Stimulated activated CD4-positive, alpha-beta T cell treated with anti-CD3 and anti-CD28 coated beads, TNF-alpha, amount 100 ng/mL, for 4 hours (primary cell): ENCODE measurements at regions not wholly inside any gene's neighbourhood (a gene's known extent, or its start where the extent isn't known, plus 50 kb on each side); places are given as distances from the start of the nearest gene placed in this dataset.
"Not testable (repeated sequence)": the region's sequence is repeated elsewhere in the genome, so short reads cannot be mapped to it uniquely, and the experiment has no call there.

ENCODE experiments used
- DNase-seq, 3 experiments: peaks; one replicate each; pipeline ENCODE4 v3.0.0-alpha.2; 2020; ENCODE audit warnings: low read depth in 3 of 3

DNA sequence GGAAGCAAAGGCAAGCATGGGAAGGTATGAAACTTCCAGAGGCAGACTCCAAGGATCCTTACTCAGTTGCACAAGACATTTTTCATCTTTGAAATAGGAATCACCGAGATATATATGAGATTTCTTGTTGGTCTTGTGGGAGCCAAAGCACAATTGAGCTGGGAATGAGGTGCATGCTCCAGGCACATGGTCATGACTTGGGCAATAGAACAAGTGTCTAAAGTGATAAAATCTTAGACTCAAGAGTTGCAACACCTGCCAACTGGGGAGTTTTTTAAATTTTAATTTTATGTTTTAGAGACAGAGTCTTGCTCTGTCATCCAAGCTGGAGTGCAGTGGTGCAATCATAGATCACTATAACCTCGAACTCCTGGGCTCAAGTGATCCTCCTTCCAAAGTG, 169.5 kb upstream of the ADCY1 start:
- DNase-seq = no peak

DNA sequence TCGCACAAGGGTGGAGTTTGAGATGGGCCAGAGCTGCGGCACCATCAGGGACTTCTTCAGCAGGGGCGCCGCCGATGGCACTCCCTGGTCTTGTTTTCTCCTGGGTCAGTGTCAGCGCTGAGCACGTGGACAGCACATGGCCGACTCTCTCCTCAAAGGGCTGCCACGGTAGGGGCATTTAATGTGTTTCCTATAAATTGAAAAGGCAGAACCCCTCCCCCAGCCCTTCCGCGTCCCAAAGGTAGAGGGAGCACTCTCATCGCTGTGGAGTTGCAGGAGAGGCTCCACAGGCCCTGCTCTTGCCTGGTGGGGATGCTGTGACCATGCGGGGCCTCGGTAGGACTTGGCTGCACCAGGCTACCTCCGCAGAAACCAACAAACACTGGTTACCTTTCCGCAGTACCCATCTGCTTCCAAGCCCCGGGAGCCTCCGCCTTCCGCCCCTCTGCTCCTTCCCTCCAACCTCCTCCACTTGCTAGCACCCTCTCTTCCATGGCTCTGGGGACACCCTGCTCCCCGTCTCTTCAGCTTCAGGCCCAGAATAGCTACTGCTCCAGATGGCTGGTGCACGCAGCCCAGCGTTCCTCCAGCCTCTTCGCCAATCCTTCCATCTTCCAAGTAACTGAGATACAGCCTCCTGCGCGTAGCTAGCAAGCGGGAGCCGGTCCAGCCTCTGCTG, 166.3 kb upstream of the ADCY1 start:
- no peak for DNase-seq

- DNase-seq = no peak
Observed at GRCh38 chr7:45408409-45408737, 165.8 kb upstream of the ADCY1 start.

GRCh38 chr7:45410893-45411292, 163.3 kb upstream of the ADCY1 start:
- DNase-seq = no peak

- no peak for DNase-seq
Observed at GRCh38 chr7:45413419-45413818, 160.7 kb upstream of the ADCY1 start.

- no peak for DNase-seq
Observed at GRCh38 chr7:45414226-45414625, 159.9 kb upstream of the ADCY1 start.

- no peak for DNase-seq
Observed at GRCh38 chr7:45415265-45415664, 158.9 kb upstream of the ADCY1 start.

- DNase-seq = no peak
Observed at GRCh38 chr7:45416846-45417245, 157.3 kb upstream of the ADCY1 start.

GRCh38 chr7:45417268-45417667, 156.9 kb upstream of the ADCY1 start:
- no peak for DNase-seq

DNA sequence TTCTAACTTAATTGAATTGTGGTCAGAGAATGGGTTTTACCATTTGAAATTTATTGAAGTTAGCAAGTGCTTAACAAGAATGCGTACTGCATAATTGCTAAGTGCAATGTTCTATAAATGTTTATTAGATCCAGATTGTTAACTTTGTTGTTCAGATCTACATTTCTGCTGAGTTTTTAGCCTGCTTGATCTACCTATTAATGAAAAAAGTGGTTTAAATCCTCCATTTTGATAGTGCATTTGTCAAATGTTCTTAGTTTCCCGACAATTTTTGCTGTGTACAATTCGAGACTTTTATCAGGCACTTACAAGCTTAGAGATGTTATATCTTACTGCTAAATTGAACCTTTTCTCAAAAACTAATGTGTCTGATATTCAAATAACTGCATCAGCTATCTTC, 156.4 kb upstream of the ADCY1 start:
- DNase-seq = no peak

DNA sequence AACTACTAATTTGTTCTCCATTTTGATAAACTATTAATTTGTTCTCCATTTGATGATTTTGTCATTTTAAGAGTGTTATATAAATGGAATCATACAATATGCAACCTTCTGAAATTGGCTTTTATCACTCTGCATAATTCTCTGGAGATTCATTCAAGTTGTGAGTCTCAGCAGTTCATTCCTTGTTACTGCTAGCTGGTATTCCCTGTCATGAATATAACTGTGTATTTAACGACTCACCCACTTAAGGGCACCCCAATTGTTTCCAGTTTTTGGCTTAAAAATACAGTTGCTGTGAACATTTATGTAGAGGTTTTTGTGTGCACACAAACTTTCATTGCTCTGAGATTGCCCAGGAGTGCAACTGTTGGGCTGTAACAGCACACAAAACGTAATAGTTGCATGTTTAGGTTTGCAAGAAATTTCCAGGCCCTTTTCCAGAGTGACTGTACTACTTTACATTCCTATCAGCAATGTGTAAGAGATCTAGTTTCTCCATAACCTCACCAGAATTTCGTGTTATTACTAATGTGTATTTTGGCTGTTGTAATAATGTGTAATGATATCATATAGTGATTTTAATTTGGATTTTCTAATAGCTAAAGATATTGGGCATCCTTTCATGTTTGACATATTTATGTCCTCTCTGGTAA, 153.2 kb upstream of the ADCY1 start:
- no peak for DNase-seq

GRCh38 chr7:45421806-45422205, 152.4 kb upstream of the ADCY1 start:
- DNase-seq = no peak

GRCh38 chr7:45430397-45430796, 143.8 kb upstream of the ADCY1 start:
- no peak for DNase-seq

DNA sequence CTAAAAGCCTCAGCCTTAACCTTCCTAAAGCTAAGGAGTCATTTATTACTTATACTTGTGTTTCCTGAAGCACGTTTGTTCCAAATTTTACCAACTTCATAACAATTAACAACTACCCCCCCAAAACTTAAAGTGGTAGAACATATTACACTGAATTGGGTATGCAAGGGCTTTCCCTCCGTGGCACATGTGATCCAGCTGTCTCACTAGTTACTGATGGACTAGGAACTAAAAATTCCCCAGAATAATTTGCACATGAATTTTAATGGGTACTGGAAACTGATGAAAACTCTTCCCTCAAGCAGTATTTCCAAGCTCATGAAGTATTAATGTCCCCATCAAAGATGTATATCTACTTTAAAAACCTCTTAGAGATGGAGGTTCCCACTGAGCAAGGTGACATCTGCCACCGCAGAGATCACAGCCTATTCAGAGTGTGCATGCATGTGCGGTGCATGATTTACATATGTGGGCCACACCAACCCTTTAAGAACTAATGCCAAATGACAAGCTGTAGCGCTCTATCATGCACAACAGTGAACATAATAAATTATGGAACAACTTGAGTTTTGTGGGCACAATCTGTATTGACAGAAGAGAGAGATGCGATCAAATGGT, 139.9 kb upstream of the ADCY1 start:
- no peak for DNase-seq

DNA sequence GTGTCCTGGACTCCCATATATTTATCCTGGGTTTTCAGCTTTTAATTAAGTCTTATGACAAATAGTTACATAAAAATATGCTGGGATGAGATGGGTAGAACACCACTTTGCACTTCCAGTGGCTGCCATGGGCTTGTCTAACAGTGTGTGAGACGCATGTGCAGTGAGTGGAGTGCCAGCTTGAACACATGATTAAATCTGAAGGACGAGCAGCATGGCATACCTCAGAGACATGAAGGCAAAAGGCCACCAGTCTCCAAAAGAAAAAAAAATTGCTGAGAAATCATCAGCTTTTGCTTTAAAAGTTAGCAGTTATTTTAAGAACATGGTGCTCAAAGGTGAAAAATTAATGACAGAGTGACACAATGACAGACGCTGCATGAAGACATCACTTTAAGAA, 139.0 kb upstream of the ADCY1 start:
- no peak for DNase-seq

- DNase-seq = no peak
Observed at GRCh38 chr7:45435846-45436245, 138.3 kb upstream of the ADCY1 start.

DNA sequence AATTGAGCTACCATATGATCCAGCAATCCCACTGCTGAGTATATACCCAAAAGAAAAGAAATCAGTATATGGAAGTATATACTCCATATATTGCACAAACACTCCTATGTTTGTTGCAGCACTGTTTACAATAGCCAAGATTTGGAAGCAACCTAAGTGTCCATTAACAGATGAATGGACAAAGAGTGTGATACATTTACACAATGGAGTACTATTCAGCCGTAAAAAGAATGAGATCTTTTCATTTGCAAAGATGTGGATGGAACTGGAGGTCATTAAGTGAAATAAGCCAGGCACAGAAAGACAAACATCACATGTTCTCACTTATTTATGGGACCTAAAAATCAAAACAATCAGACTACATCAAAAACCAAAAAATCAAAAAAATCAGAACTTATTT, 133.4 kb upstream of the ADCY1 start:
- DNase-seq = not testable (repeated sequence)

- no peak for DNase-seq
Observed at GRCh38 chr7:45443263-45443662, 130.9 kb upstream of the ADCY1 start.

GRCh38 chr7:45446195-45446944, 127.8 kb upstream of the ADCY1 start:
- no peak for DNase-seq

GRCh38 chr7:45447296-45447695, 126.9 kb upstream of the ADCY1 start:
- DNase-seq = no peak

GRCh38 chr7:45450571-45451204, 123.5 kb upstream of the ADCY1 start:
- no peak for DNase-seq

GRCh38 chr7:45451342-45452035, 122.7 kb upstream of the ADCY1 start:
- DNase-seq = no peak
